Smooth muscle cell of the brain vasculature (primary cell): ENCODE measurements at regions not wholly inside any gene's neighbourhood (a gene's known extent, or its start where the extent isn't known, plus 50 kb on each side); places are given as distances from the start of the nearest gene placed in this dataset.
"Not testable (repeated sequence)": the region's sequence is repeated elsewhere in the genome, so short reads cannot be mapped to it uniquely, and the experiment has no call there.

ENCODE experiments used
- DNase-seq: peaks from one replicate; pipeline ENCODE4 v3.0.0-alpha.2; 2012; ENCODE audit warnings: low read depth, low spot score

DNA sequence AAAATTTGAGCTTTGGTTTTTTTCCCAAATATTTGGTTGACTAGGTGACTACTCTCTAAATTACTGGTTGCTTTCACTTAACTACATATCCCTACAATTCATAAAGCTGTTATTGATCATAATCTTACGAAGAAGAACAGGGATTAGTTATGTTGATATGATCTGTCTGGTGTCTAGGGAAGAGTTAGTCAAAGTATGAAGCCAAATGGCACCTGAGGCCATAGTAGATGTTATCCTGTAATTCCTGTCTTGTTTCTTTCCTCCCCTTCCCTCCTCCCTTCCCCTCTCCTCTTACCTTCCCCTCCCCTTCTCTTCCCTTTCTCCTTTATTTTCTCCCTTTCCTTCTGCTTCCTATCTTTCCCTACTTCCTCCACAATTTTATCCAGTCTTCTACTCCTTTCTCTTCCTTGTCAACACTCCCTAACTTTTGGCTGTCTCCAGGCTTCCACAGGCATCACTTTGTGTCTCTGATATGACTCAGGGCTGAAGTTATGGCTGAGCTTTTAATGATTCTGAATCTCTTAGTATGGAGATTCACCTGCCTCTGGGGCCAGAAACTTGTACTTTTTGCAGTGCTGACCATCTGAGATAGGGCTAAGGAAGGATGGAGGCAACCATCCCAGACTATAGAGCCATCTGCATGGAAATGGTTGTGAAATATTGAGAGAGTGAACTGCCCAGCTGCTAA, 149.9 kb upstream of the TCF4 start:
- DNase-seq = no peak

DNA sequence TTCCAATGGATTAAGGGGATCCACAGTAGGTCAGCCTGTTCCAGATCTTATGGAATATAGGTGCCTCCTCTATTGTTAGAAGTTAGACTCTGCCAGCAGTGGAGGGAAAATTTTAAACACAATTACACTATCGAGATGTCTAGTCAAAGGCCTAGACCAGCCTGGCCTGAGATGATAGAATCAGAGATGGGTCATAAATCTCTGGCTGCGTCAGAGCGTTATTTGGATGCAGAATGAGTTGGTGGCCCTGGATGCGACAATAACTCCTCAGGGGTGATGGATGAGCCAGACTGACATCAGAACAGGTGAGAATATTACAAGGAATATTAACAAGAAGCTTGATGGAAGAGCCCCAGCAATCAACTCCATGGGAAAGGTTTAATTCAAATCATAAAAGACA, 149.3 kb upstream of the TCF4 start:
- DNase-seq = no peak

DNA sequence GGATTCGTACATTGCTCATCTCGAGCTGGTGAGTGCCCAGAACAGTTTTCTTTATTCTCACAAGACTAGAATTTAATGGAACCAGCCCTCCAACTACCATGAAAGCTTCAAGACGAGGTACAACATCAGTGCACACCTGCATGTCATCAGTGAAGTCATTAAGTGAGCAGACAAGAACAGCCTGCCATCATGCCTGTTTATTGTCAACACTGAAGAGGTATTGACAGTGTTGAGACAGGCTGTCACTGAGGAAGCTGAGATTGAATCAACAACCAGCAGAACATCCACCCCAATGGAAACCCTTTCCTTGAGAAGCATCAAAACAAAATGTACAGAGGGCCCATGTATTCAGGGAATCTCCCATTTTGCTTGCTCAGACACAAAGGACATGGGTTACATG, 148.0 kb upstream of the TCF4 start:
- no peak for DNase-seq

DNA sequence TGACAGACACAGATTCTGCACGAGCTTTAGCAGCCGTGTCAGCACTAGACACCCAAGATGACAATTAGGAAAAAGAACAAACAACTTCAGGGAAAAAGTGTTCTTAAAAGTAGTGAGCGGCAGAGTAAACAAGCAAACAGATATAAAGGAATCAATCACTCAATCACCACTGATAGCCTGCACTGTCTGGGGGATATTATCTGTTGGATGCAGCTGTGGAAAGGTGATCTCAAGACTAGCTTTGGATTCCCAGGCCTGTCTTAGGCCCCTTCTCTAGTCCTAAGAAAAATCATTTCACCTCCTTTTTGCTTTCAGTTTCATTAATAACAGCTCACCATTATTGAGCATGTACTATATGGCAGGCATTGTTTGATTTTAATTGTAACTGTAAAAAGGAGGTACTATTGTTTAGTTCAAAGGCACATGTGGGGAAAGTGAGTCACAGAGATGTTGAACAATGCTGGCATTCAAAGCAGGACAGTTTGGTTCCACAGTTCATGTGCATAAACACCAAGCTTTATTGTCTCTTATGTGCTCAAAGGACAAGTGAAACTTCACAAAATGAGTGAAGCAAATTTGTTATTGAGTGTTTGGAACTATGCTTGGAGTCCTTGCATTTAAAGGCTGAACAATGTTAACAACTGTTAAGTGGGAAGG, 147.3 kb upstream of the TCF4 start:
- DNase-seq = no peak

DNA sequence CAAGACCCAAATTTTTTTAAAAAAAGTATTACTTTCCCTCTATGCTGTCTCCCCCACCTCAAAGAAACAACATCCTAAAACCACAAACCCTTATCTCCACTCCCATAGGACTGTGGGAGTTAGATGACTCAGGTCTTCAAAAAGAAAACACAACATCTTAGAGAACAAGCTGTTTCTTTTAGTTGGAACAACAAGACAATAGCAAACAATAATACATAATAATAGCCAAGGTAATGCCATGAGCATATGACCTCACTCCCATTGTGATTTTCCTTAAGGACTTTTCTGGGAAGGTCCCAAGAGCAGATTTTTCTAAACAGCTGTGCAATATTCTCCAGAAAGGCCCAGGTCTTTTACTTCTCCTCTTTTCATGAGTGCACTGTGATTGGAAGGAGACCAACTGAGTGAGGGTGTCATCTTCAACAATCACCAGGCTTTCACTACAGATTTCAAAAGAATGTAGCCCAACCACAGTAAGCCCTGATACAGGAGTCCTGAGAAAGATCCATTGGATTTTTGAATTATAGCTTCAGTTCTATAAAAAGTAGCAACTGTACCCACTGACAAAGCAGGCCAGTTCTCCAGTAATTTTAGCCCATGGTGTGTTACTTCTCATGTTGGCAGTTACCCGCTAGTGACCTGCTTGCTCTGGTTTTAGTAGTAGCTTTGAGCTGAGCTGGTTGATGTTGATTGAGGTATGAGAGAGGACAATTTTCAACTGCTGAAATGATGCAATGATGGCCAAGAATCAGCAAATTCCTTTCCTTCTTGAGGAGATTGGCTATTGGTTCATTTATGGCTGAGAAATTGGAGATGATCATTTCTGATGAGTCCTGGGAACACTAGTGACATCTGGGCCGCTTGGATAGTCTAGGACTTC, 144.5 kb upstream of the TCF4 start:
- DNase-seq = peak; percentile 35

DNA sequence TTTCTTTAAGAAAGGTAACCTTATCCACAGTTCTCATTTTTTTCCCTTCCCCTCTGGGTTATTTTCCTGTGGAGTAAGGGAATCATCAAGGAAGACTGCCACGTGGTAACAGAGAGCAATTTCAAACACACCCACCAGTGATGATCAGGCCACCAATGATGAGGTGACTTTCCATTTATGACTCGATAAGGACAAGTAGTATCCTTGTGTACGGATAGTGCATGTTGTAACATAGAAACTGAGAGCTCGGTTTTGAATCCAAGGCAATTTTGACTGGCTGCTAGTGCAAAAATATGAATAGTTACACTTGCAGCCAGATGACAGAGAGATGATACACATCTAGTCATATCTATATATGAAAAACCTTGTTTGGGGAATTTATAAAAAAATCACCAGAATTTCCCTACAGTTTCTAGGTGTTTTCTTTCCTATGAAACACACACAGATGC, 143.6 kb upstream of the TCF4 start:
- no peak for DNase-seq

DNA sequence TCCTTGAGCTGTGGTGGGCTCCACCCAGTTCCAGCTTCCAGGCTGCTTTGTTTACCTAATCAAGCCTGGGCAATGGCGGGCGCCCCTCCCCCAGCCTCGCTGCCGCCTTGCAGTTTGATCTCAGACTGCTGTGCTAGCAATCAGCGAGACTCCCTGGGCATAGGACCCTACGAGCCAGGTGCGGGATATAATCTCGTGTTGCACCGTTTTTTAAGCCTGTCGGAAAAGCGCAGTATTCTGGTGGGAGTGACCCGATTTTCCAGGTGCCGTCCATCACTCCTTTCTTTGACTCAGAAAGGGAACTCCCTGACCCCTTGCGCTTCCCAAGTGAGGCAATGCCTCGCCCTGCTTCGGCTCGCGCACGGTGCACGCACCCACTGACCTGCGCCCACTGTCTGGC, 133.0 kb upstream of the TCF4 start:
- DNase-seq = not testable (repeated sequence)

DNA sequence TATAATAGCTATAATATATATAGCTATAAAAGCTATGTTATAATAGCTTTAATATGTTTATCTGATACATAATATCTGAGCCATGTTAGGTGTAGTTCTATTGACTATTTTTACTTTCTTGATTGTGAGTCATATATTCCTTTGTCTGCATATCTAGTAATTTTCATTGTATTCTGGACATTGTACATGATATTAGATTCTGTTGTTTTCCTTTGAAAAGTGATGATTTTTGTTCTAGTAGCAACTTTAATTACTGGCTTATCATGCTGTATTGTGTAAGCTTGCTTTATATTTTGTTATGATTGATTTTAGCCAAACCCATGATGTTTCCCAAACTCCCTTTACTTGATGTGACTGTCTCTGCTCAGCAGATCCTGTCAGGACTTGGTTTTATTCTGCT, 125.7 kb upstream of the TCF4 start:
- no peak for DNase-seq

DNA sequence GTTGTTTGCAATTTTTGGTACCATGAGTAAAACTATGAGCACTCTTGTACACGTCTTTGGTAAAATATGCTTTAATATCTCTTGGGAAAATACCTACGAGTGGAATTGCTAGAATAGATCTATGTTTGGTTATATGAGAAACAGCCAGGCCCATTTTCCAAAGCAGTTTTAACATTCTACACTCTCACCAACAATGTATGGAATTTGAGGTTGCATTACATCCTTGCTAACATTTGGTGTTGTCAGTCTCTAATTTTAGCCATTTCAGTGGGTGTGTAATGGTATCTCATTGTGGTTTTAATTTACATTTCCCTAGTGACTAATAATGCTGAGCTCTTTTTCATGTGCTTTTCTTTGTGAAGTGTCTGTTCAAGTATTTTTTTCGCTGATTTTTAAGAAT, 118.9 kb upstream of the TCF4 start:
- DNase-seq = no peak

DNA sequence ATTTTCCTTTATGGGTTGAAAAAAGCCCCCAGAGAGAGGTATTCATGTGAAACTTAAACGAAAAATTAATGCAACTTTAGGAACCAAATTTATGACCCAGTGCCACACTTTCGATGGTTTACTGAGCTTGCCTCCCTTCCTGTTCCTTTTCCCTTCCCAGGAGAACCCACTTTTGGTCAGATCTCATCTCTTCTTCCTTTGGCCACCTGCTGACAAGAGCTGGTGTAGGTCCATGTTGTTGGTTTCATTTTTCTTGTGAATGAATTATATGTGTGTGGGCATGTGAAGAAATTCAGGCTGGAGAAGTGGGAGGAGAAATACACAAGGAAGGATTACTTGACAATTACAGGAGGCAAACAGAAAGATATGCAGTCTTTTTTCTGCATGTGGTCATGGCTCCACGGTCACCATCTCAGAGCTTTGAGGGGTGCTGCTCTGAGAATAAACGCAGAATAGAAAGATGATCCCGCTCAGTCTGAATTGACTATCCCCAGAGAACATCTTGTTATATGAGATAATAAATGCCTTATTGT, 111.3 kb upstream of the TCF4 start:
- no peak for DNase-seq

DNA sequence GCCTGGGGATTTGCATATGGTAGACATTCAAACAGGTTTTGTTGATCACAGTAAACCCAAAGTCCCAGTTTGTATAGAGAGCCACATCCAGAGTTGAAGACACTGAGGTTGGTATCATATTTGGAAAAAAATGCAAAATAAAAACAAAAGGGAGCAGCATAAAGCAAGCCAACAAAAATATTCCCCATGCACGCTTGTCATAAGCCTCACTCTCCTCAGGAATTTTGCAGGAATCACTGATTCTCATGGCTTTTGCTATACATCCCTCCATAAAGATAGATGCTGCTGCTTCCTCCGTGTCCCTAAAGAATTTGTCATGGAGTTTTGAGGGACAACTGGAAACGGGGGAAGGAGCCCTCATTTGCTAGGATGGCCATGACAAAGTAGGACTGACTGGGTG, 108.8 kb upstream of the TCF4 start:
- DNase-seq = no peak

DNA sequence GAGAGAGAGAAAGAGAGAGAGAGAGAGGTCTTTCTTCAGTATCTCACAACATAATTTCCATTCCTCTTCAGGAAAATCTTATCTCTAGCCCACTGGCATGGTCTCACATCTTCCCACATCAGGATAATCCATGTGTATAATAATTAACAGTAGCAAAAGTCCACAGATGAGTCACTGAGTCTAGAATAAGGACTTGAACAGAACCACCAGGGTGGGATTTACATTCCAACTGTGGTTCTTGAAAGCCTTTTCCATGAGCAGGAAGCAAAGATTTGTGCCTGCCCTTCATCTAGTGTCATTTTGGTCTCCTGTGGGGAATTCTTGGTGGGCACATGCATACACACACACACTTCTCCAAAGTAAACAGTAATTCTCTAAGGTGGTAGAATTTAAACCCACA, 107.1 kb upstream of the TCF4 start:
- no peak for DNase-seq

DNA sequence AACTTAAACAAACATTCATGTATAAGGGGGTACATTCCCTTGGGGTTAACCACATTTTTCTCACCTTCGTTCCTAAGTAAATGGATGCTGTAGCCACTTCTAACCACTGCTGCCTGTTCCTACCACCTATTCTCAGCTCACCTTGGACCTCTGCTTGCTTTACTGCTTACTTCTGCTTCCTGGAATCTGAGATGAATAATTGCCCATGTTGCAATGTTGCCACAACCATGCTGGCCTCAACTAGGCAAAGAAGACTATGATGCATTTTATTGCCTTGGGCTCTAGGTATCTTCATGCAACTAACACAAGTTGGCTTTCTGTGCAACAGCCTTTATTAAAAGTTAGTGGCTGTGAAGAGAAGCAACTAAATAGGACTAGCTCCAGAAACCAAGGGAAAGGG, 106.3 kb upstream of the TCF4 start:
- DNase-seq = no peak

DNA sequence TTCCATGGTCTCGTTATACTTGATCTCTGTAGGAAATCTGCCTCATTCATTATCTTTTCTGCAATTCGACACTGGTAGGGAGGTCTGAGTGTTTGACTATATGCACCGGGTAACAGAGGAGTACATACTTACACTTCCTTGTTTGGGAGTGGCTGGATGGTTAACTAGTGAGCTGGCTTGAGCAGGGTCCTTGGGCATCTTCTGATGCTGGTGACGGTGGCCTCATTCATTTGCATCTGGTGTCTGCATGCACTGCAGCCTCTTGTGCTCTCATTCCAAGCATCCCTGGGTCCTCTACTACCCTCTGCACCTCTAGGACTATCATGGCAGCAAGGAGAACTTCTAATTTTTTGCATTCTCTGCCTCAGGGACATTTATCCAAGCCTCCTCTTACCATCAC, 100.0 kb upstream of the TCF4 start:
- DNase-seq = no peak

DNA sequence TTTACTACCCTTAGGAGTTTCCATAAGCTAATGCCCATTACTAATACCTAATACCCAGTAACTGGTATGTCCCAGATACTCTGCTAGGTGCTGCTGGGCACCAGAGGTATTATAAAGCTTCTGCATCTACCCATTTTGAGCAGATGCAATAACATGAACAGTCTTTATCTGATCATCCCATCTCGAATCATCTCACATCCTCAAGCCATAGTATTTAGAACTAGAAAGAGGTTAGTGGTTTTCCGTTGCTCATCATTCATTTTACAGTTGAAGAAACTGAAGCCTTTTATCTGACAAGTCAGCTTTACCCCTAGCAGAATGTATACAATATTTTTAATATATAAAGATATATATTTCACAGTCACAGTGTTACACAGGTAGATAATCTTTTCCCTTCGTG, 99.1 kb upstream of the TCF4 start:
- DNase-seq = no peak

DNA sequence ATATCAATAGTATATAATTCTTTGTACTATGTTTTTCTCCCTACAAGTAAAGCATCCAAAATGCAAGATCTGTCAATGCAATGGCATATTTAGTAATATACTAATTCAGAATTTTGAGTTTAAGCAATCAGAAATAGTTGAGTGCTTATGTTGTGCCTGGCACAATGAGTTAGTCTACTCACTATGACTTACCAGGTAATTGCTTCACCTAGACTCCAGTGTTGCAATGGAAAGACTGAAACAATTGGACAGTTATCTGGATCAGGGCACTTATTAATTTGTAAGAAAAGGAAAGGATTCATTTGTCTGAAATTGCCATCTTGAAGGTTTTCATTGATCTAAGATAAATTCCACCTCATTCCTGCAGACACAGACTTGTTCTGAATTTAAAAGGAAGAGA, 97.6 kb upstream of the TCF4 start:
- DNase-seq = no peak

DNA sequence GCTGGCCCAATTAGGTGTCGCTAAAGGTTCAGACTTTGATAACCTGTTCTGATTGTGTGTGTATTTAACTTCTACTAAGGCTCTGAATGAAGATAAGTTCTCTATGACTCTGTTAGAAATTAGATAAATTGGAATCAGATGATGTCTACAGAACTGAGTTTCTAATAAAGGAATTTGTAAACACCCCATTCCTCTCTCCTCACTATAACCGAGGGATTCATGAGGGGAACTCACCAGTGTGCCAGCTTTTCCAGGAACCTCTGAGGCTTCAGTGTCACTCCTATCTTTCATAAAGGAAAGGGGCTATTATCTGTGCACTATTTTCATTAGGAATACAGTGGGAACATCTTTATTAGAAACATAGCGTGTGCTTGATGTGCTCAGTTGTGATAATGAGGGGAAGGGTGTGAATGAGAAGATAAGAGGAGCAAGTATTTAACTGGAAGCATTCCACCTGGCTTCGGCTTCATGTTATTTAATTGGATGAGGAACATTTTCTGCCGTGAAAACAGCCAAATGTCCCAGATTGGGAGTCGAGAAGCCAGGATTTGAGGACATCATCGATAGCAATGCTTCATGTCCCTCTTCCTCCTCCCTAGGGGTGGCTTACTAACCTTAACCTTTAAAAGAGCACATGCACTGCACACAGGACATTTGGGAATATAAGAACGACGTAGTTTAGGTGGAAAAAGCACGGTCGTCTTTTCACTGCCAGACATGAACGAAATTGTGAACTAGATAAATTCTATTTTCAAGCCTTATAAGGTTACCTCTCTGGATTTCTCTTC, 84.8 kb upstream of the TCF4 start:
- no peak for DNase-seq

DNA sequence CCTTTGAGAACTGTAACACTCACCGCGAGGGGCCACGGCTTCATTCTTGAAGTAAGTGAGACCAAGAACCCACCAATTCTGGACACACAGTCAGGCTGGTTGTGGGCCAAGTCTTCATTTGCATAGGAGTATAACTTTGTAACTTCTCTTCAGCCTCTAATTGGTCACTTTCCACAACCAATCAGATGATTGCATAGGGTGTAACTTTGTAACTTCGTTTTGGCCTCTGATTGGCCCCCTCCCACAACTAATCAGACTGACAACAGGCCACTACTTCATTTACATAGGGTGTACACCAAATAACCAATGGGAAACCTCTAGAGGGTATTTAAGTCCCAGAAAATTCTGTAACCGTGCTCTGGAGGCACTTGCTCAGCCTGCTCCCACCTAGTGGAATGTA, 77.5 kb upstream of the TCF4 start:
- no peak for DNase-seq

DNA sequence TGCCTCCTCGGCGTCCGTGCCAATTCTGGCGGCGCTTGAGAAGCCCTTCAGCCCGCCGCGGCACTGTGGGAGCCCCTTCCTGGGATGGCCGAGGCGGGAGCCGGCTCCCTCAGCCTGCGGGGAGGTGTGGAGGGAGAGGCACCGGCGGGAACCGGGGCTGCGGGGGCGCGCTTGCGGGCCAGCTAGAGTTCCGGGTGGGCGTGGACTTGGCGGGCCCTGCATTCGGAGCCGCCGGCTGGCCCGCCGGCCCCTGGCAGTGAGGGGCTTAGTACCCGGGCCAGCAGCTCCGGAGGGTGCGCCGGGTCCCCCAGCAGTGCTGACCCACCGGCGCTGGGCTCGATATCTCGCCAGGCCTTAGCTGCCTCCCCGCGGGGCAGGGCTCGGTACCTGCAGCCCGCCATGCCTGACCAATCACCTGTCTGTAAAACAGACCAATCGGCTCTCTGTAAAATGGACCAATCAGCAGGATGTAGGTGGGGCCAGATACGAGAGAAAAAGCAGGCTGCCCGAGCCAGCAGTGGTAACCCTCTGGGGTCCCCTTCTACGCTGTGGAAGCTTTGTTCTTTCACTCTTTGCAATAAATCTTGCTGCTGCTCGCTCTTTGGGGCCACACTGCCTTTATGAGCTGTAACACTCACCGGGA, 76.9 kb upstream of the TCF4 start:
- DNase-seq = not testable (repeated sequence)

DNA sequence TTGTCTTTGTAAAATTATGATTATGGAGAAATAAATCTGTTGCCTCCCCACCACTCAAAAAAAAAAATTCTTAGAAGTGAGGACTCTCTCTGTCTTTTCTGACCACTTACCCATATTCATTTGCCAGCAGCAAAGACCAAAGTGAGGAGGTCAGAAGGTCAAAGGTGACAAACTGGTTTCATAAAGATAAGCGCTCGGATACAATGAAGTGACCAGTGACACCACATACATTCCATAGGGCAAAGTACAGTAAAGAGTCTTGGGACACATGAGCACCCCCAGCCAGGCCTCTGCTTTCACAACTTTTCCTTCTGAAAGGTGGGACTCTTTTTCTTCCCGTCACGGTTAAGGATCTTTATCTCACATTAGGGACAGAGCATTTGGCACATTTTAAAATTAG, 75.9 kb upstream of the TCF4 start:
- DNase-seq = no peak

DNA sequence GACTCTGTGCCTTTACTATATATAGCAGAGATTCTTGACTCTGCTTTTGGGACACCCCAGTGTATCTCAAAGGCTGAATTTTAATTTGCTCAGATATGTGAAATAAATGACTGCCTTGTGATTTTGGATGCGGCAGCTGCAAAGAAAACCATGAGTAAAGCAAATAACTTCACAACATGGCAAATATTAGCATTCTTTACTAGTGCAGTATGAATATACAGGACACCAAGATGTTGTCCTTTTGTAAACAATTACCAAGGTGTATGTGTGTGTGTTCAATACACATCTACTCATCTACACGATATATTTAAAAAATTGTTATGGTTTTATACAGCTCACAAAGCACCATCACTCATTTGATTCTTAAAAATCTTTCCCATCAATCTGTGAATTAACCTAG, 70.6 kb upstream of the TCF4 start:
- DNase-seq = no peak
